Trophoblast cell (in vitro differentiated cells and primary cell): ENCODE measurements at regions not wholly inside any gene's neighbourhood (a gene's known extent, or its start where the extent isn't known, plus 50 kb on each side); places are given as distances from the start of the nearest gene placed in this dataset.

Source experiments
- DNase-seq, 2 donors: peaks; one replicate each; pipeline ENCODE4 v3.0.0-alpha.2; 2016
- H2AFZ ChIP-seq: 2 replicates; pipeline ENCODE4 v1.6.1; 2013; ENCODE audit warnings: low read length, moderate library complexity, mild to moderate bottlenecking; ENCODE audit not compliant: insufficient read depth, poor library complexity
- H2AK5ac ChIP-seq: 2 replicates; pipeline ENCODE4 v1.6.1; 2013; ENCODE audit warnings: mild to moderate bottlenecking, low read length
- H2BK120ac ChIP-seq: 2 replicates; pipeline ENCODE4 v1.6.1; 2013; ENCODE audit warnings: low read length, mild to moderate bottlenecking, moderate library complexity; ENCODE audit not compliant: insufficient read depth, poor library complexity
- H2BK12ac ChIP-seq: 2 replicates; pipeline ENCODE4 v1.6.1; 2013; ENCODE audit warnings: mild to moderate bottlenecking, low read length, moderate library complexity
- H2BK5ac ChIP-seq: 2 replicates; pipeline ENCODE4 v1.6.1; 2013; ENCODE audit warnings: low read length, low read depth, moderate library complexity, mild to moderate bottlenecking; ENCODE audit not compliant: poor library complexity
- H3K14ac ChIP-seq: 2 replicates; pipeline ENCODE4 v1.6.1; 2013; ENCODE audit warnings: mild to moderate bottlenecking, low read length
- H3K18ac ChIP-seq: 2 replicates; pipeline ENCODE4 v1.6.1; 2013; ENCODE audit warnings: mild to moderate bottlenecking, low read length
- H3K23ac ChIP-seq: 2 replicates; pipeline ENCODE4 v1.6.1; 2013; ENCODE audit warnings: low read length
- H3K27ac ChIP-seq: 2 replicates; pipeline ENCODE4 v1.5.1; 2013; ENCODE audit warnings: low read depth, mild to moderate bottlenecking, inconsistent platforms, low read length, moderate library complexity
- H3K27me3 ChIP-seq: 2 replicates; pipeline ENCODE4 v1.6.1; 2013; ENCODE audit warnings: inconsistent platforms, mild to moderate bottlenecking, low read length, moderate library complexity; ENCODE audit not compliant: insufficient read depth
- H3K36me3 ChIP-seq, 2 experiments: 1 replicate in 1 of 2; 2 replicates in 1 of 2; pipeline ENCODE4 v1.6.1; 2013; ENCODE audit warnings: low read length in 2 of 2, mild to moderate bottlenecking in 2 of 2, moderate library complexity in 1 of 2; ENCODE audit not compliant: insufficient read depth in 2 of 2, control insufficient read depth in 1 of 2
- H3K4ac ChIP-seq: 2 replicates; pipeline ENCODE4 v1.6.1; 2013; ENCODE audit warnings: low read depth, mild to moderate bottlenecking, low read length, moderate library complexity
- H3K4me1 ChIP-seq, 2 experiments: 1 replicate in 1 of 2; 2 replicates in 1 of 2; pipeline ENCODE4 v1.6.1; 2013; ENCODE audit warnings: low read length in 2 of 2, mild to moderate bottlenecking in 2 of 2, moderate library complexity in 1 of 2; ENCODE audit not compliant: insufficient read depth in 2 of 2, control insufficient read depth in 1 of 2
- H3K4me2 ChIP-seq: 2 replicates; pipeline ENCODE4 v1.6.1; 2013; ENCODE audit warnings: inconsistent platforms, mild to moderate bottlenecking, low read length, moderate library complexity
- H3K4me3 ChIP-seq: 2 replicates; pipeline ENCODE4 v1.5.1; 2013; ENCODE audit warnings: mild to moderate bottlenecking, low read depth, low read length, inconsistent platforms
- H3K79me1 ChIP-seq: one replicate; pipeline ENCODE4 v1.6.1; 2013; ENCODE audit warnings: low read length
- H3K79me2 ChIP-seq: 2 replicates; pipeline ENCODE4 v1.6.1; 2013; ENCODE audit warnings: low read length, mild to moderate bottlenecking; ENCODE audit not compliant: control insufficient read depth, insufficient read depth, poor library complexity
- H3K9ac ChIP-seq: 2 replicates; pipeline ENCODE4 v1.6.1; 2013; ENCODE audit warnings: mild to moderate bottlenecking, low read length
- H3K9me3 ChIP-seq: 2 replicates; pipeline ENCODE4 v1.6.1; 2013; ENCODE audit warnings: low read depth, mild to moderate bottlenecking, control low read depth, inconsistent platforms, low read length; ENCODE audit not compliant: insufficient read depth
- H4K12ac ChIP-seq: 2 replicates; pipeline ENCODE4 v1.6.1; 2013; ENCODE audit warnings: low read depth, mild to moderate bottlenecking, low read length, moderate library complexity
- H4K8ac ChIP-seq: 2 replicates; pipeline ENCODE4 v1.6.1; 2013; ENCODE audit warnings: low read depth, mild to moderate bottlenecking, low read length, moderate library complexity
- H4K91ac ChIP-seq: one replicate; pipeline ENCODE4 v1.6.1; 2013; ENCODE audit warnings: low read depth, mild to moderate bottlenecking, low read length, moderate library complexity
- WGBS: extraction: QIAGEN DNeasy Blood & Tissue Kit; methylation state at CpG from one replicate; pipeline ENCODE4 v1.1.7; 2013; ENCODE audit warnings: missing lambda C conversion rate; ENCODE audit not compliant: insufficient read length, insufficient coverage; ENCODE audit errors: extremely low coverage; 5-methylcytosine and 5-hydroxymethylcytosine counted together

DNA sequence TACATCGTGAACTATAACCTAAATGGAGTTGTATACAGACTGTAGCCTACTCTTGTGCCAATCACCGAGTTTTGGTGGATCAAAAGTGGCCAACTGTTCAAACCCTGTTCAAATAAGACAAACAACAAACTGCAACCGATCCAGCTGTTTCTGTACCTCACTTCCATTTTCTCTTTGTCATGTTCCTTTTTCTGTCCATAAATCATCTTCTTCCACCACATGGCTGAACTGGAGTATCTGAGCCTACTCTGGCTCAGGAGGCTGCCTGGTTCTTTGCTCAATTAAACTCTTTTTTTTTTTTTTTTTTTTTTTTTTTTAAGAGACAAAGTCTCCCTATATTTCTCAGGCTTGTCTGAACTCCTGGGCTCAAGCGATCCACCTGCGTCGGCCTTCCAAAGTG lies 59.0 kb upstream of the NPVF start:
- Histone ChIP-seq H2BK120ac (no peak overlapping the region), H3K79me2 (no peaks in the 10 kb centered on the region), H3K23ac (no peak overlapping the region), H2BK5ac (no peak overlapping the region), H3K18ac (no peak overlapping the region), H2AK5ac (no peak overlapping the region), H3K36me3 (no peaks in the 10 kb centered on the region), H3K27ac (no peak overlapping the region), H3K4ac (no peak overlapping the region), H4K8ac (no peak overlapping the region), H3K4me3 (no peak overlapping the region), H3K79me1 (no peaks in the 10 kb centered on the region), H3K14ac (no peak overlapping the region), H3K9ac (no peak overlapping the region), H3K27me3 (no peaks in the 10 kb centered on the region), H2AFZ (no peak overlapping the region), H4K12ac (no peak overlapping the region), H4K91ac (no peak overlapping the region), H2BK12ac (no peak overlapping the region), H3K9me3 (no peaks in the 10 kb centered on the region), H3K4me2 (no peak overlapping the region), H3K4me1 (no peaks in the 10 kb centered on the region)
- no peak for DNase-seq
- WGBS, result no CpG with 5 or more reads among the region's 6 CpGs

DNA sequence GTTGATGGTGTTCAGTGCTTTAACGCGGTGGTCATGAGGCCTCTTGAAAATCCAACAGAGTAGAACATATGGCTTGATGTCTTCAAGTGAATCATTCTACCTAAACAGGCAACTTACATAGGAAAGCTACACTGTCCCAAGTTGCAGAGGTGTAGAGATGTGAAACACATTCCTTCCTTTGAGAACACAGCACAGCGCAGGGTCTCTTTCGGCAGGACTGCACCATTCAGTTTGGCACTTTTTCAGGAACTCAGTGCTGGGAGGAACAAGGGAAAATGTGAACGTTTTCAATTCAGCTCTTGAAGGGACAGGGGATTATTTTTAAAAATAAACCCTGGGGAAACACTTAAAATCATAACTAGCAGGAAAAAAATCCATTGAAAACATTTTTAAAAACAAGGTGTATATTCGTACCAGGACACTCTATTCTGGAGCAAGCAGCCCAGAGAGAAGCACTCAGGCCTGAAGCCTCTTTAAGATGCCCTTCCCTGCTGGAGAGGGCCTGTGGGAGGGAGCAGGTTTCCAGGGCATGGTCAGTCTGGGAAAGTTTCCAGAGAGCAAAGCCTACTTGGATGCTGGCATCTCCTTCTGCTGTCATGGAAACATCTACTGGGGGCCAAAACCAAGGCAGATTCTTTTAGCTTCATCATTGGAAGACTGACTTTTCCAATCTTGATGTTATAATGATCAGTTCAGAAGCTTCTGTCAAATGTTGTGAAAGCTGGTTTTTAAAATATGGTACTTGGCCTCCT lies 60.4 kb upstream of the NPVF start:
- Histone ChIP-seq H3K4me1 (no peaks in the 10 kb centered on the region), H3K79me2 (no peaks in the 10 kb centered on the region), H3K23ac (no peak overlapping the region)

DNA sequence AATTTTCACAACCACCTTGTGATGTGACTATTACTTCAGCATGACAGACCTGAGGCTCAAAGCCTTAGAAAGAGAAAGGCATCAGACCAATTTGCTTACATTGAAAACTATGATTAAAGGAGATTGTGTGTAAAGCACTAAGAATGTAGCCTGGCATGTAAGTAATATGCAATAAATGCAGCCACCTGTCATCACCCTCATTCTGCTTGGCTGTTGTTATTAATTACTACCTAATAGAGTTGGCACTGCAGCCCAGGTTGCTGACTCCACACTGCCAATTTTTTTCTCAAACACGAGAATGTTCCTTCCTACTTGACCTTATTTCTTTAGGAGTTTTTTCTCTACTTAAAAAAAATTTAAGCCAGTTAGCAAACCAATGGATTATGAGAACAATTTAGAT lies 61.2 kb upstream of the NPVF start:
- Histone ChIP-seq H3K9ac (no peak overlapping the region), H3K79me2 (no peaks in the 10 kb centered on the region), H3K4ac (no peak overlapping the region), H3K4me3 (no peak overlapping the region), H4K12ac (no peak overlapping the region), H3K14ac (no peak overlapping the region), H4K8ac (no peak overlapping the region), H2BK12ac (no peak overlapping the region), H3K36me3 (no peaks in the 10 kb centered on the region), H2AFZ (no peak overlapping the region), H3K4me2 (no peak overlapping the region), H3K18ac (no peak overlapping the region), H3K9me3 (no peaks in the 10 kb centered on the region), H3K27me3 (no peaks in the 10 kb centered on the region), H2BK5ac (no peak overlapping the region), H3K4me1 (no peaks in the 10 kb centered on the region), H3K79me1 (no peaks in the 10 kb centered on the region), H2AK5ac (no peak overlapping the region), H3K23ac (no peak overlapping the region), H3K27ac (no peak overlapping the region), H4K91ac (no peak overlapping the region), H2BK120ac (no peak overlapping the region)
- no CpG with 5 or more reads among the region's 1 CpG for WGBS
- peak in 1 of 2 donors; percentile 8 for DNase-seq

More for the DNA sequence above, 60.4 kb upstream of the NPVF start:
- H2BK12ac ChIP-seq, result no peak overlapping the region
- no peak overlapping the region for H3K18ac ChIP-seq
- no peak overlapping the region for H4K8ac ChIP-seq
- no peak for DNase-seq
- no peak overlapping the region for H3K4me2 ChIP-seq
- H2AK5ac ChIP-seq, result no peak overlapping the region
- H3K4me3 ChIP-seq, result no peak overlapping the region
- no peaks in the 10 kb centered on the region for H3K9me3 ChIP-seq
- H3K9ac ChIP-seq, result no peak overlapping the region
- no peak overlapping the region for H2AFZ ChIP-seq
- WGBS, result no CpG with 5 or more reads among the region's 6 CpGs
- no peak overlapping the region for H4K12ac ChIP-seq
- H3K27me3 ChIP-seq, result no peaks in the 10 kb centered on the region
- H3K14ac ChIP-seq, result no peak overlapping the region
- H3K27ac ChIP-seq, result no peak overlapping the region
- H2BK5ac ChIP-seq, result no peak overlapping the region
- no peaks in the 10 kb centered on the region for H3K79me1 ChIP-seq
- no peak overlapping the region for H4K91ac ChIP-seq
- no peak overlapping the region for H3K4ac ChIP-seq
- H2BK120ac ChIP-seq, result no peak overlapping the region
- no peaks in the 10 kb centered on the region for H3K36me3 ChIP-seq

DNA sequence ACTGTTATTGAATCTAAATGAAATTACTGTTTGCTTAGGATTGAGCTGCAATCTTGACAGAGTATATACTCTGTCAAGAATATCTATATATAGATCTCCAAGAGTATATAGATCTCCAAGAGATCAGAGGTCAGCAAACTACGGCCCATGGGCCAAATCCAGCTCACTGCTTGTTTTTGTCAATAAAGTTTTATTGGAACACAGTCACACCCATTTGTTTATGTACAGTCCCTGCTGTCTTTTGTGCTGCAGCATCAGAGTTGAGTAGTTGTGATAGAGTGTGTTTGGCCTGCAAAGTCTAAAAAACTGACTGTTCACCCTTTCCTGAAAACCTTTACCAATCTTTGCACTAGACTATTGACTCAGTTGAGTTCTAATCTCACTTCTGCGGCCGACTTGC lies 66.3 kb upstream of the NPVF start:
- Histone ChIP-seq H3K79me2 (no peaks in the 10 kb centered on the region), H3K4me3 (no peak overlapping the region), H3K4me2 (no peak overlapping the region), H4K12ac (no peak overlapping the region), H3K36me3 (no peaks in the 10 kb centered on the region), H3K14ac (no peak overlapping the region), H3K27ac (no peak overlapping the region), H3K4me1 (no peaks in the 10 kb centered on the region), H4K8ac (no peak overlapping the region), H2AK5ac (no peak overlapping the region), H3K9ac (no peak overlapping the region), H3K4ac (no peak overlapping the region), H4K91ac (no peak overlapping the region), H2BK5ac (no peak overlapping the region), H3K23ac (no peak overlapping the region), H3K18ac (no peak overlapping the region), H2BK120ac (no peak overlapping the region), H2BK12ac (no peak overlapping the region), H3K79me1 (no peaks in the 10 kb centered on the region), H3K9me3 (no peaks in the 10 kb centered on the region), H3K27me3 (no peaks in the 10 kb centered on the region), H2AFZ (no peak overlapping the region)
- no CpG with 5 or more reads among the region's 3 CpGs for WGBS
- DNase-seq, result no peak
